ENCODE measurements at regions not wholly inside any gene's neighbourhood (a gene's known extent, or its start where the extent isn't known, plus 50 kb on each side); places are given as distances from the start of the nearest gene placed in this dataset.

GRCh38 chr12:18171571-18171970 is 81.6 kb upstream of the RERGL start:
- TF ChIP-seq POLR2A (IDR thresholded peaks at IDR 0.05; ENCODE audit: low read length) (no peak), GATA1 (IDR thresholded peaks at IDR 0.05; ENCODE audit: low read depth, low read length) (no peak)

Measured in erythroblast (primary cell).